NCI-H226 (cell line): ENCODE measurements at regions not wholly inside any gene's neighbourhood (a gene's known extent, or its start where the extent isn't known, plus 50 kb on each side); places are given as distances from the start of the nearest gene placed in this dataset.

Experiments used
- DNase-seq: peaks from one replicate; pipeline ENCODE4 v3.0.0-alpha.2; 2015

DNA sequence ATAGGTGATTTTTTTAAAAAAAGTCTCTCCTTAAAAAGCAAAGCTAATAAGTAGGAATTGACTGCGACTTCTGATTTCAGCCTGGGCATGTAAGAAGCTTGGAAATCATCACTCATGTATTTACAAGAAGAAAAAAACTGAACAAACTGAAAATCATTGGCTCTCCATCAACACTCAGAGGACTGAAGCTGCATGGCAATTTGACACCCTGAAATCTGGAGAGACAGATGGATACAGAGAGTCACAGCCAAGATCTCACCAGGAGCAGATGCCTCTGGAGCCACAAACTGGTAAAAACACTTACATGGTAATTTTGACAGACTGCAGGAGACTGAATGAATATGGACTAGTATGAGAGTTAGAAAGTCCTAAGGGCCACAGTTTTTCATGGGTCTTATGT, 191.2 kb upstream of the TCF21 start:
- DNase-seq: no peak

DNA sequence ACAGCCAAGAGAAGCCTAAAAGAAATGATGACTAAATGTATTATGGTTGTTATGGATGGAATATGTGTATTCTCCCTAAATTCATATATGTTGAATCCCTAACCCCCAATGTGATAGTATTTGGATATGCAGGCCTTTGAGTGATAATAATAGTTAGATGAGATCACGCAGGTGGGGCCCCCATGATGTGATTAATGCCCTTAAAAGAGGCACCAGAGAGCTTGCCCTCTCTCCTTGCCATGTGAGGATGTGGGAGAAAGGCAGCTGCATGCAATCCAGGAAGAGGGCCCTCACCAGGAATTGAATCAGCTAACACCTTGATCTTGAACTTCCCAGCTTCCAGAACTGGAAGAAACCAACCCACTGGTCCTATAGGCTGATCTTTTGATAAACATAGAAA, 190.6 kb upstream of the TCF21 start:
- no peak for DNase-seq

DNA sequence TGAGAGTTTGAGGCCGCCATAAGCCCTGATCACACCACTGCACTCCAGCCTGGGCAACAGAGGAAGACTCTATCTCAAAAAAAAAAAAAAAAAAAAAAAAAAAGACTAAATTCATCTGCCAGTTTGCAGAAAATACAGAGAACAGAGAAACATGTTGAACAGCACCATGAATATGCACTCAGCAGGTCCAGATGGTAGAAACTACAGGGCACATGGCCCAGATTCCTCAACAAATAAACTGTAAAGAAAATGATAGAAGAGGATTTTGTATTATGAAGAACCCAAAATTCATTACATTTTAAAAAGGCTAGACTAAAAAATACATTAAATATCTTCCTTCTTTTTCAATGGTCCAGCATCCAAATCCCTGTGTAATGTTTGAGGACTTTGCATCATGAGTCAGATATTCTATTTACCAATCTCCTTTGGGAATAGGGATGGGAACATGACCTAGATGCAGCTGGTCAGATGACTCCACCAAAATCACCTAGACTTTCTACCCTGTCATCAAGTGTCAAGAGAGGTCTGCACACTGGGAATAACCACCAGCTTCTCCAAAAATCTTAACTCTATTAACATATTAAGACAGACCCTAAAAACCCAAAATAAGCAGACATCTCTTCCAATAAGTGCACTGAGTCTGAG, 189.1 kb upstream of the TCF21 start:
- DNase-seq: no peak

DNA sequence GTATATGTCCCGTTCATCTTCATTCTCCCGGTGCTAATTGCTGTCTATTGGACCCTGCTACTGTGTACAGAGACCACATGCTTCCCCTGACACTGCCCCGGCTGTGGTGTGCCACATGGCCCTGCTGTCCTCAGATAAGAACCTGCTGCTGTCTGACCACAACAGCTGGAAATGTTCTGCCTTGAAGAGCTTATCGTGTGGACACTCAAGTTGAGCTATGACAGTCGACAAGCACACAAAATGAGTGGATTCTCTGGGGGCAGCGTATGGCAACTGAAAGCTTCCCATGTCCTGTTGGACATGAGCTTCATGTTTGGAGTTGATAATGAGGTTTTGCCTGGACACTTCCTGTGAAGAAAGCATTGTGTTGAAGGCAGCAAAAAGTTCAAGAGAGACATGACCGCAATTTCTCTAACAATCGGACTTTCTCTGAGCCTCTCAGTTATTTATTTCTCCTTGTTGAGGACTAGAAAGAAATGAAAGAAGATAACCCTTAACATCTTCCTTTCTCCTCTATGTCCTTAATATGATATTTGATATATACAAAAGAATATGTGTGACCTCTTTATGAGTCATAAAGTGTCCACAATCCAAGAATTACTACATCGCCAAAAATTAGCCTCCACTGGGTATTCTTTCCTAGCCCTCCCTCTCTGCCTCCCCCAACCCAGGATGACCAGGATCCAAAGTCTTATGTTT, 187.1 kb upstream of the TCF21 start:
- DNase-seq: no peak

DNA sequence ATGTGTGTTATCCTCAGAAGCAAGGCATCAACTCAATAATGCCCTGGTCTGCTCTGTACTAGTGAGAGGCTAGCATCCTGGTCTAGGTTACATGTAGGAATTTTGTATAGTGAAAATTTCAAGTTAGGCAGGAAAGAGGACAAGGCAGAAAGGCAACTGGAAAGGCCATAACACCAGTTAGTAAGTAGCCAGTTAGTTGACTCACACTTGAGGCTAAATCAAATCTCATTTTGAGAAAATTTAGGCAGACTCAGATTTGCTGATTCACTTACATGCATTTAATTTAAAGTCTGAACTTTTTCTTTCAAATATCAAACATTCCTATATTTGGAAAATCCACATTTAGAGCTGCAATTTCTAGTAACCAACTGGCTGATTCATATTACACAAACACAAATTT, 184.5 kb upstream of the TCF21 start:
- DNase-seq: no peak

DNA sequence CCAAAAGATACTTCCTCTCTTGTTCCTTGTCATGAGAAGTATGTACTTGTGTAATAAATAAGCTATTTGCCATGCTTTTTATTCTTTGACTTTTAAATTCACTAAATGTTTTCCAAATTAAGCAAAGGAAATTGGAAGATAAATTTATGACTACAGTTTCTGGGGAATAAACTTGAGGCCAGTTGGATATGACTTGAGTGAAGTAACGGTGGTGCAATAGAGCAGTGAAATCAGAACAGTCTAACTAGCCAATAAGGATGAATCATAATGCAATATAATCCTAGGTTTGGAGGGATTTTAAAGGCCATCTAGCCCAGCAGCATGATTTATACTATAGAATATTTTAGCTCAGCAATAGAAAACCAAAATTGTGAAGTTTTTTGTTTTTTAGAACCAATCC, 183.8 kb upstream of the TCF21 start:
- DNase-seq: no peak

DNA sequence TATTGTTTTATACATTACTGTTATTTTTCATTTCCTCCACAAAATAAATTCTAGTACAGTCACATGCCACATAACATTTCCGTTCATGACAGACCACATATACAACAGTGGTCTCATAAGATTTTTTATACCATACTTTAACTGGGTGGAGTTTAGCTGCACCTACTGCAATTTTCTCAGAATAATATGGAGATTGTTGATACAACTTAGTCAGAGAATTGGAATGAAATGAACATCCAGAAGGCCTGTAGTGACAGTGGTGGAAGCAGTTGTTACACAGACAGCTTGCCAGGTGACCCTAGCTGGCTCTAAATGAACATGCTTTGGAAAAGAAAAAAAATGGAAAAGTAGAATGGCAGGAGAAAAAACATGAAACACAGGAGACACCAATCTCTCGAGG, 183.2 kb upstream of the TCF21 start:
- DNase-seq: no peak

DNA sequence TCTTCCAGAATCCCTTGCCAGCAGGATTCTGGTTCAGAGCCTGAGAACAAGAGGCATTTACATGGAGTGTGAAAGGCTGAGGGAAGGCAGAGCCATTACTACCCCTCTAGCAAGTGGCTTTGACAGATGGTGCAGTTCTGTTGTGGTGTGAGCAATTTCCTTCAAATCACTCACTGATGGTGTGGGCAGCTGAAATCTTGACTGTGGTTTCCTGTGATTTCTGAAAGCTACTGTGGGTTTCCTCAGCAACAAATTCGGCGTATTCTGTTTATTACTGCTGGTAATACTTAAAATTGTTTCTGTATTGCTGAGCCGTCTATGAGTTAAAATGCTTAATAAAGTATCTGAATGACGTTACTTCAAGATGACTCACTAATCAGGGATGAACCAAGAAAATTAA, 181.5 kb upstream of the TCF21 start:
- peak; percentile 90 for DNase-seq

DNA sequence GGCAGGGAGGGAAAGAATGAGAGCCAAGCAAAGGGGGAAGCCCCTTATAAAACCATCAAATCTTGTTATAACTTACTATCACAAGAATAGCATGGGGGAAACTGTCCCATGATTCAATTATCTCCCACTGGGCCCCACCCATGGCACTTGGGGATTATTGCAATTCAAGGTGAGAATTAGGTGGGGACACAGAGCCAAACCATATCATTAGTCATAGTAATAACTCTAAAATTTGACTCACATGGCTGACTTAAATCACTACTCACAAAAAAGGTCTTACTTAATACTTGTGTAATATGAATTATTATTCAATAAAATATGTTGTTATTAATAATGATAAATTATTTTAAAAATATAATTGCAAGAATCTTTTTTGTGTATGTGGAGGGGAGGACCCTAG, 178.1 kb upstream of the TCF21 start:
- no peak for DNase-seq

DNA sequence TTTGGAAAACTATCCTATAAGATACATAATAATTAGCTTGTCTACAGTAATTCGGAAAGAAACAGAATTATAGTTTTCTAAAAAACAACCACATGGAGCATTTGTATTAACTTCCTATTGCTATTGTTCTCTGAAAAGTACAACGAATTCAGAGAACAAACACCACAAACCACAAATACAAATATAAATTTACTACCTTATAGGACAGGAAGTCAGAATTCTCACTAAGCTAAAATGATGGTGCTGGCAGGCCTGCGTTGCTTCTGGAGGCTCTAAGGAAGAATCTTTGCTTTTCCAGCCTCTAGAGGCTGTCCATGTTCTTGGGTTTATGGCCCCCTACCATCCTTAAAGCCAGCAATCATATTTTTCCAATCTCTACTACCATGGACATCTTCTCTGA, 173.6 kb upstream of the TCF21 start:
- no peak for DNase-seq

DNA sequence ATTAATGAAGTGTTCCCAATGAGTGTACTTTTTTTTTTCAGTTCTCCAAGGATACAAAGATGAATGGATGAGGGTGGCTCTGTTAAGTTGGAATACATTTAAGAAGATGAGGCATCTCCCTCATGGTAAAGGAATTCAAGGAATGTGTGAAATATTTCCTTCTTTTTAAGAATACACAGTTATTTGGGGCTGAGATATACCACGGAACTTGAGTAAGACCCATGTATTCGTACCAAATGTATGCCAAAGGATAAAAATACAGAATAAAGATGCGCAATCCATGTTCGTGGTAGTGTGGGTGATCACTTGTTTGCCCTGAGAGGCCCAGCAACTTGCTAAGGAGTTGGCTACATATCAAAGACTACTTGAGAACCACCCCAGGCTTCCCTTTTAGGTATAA, 164.2 kb upstream of the TCF21 start:
- peak; percentile 76 for DNase-seq

DNA sequence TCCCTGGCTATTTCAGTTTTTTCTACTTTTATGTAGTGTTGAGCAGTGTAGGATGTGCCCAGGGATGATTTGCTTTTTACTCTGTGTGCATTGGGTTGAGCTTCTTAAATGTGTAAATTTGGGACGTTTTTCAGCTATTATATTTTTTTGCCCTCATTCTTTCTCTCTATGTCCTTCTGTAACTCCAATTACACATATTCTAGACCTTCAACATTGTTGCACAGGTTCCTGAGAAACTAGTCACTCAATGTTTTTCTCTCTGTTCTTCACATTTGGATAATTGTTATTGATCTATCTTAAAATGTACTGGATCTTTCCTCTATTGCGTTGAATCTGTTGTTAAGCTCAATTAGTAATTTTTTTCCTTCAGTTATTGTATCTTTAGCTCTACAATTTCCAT, 162.7 kb upstream of the TCF21 start:
- no peak for DNase-seq

DNA sequence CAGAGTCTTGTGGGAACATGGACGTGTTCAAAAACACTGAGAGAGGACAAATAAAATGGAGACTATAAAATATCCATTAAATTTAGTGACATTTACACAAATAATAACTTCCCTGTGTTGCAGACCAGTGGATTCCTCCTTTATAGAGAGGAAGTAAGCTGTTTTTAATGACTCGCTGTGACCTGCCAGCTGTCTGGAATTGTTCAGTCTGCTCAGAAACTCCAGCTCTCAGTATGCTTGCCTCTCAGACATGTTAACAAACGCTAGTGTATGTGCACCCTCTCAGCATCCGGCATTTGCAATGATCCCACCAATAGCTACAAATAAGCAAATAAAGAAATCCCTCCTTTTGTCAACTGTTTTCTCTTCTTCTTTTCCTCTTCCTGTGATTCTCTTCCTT, 158.0 kb upstream of the TCF21 start:
- DNase-seq: no peak

DNA sequence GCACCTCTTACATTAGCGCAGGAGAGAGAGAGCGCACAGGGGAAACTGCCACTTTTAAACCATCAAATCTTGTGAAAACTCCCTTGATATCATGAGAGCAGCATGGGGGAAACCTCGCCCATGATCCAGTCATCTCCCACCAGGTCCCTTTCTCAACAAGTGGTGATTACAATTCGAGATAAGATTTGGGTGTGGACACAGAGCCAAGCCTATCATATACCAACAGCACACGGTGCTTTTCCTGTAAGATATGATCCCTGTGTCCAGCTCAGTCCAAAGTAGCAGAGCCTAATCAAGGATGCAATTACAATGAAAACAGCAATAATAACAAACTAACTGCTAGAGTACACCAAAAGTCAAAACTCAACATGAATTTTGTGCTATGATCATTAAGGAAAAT, 148.7 kb upstream of the TCF21 start:
- no peak for DNase-seq

DNA sequence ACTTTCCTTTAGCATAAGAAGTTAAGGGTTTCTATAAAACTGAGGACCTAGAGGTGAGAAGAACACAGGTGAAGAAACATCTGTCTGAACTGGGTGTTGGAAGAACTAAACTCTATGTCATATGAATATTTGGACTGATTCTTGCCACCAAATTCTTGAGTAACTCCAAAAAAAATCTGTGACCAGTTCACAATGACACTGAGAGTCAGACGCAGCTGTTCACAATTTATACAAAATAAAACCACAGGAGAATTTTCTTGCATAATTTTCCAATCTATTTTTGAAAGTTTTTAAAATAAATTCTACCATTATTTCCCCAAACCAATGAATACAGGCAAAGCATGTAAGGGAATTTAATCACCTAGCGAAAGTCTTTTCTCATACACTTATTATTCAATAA, 148.1 kb upstream of the TCF21 start:
- no peak for DNase-seq

DNA sequence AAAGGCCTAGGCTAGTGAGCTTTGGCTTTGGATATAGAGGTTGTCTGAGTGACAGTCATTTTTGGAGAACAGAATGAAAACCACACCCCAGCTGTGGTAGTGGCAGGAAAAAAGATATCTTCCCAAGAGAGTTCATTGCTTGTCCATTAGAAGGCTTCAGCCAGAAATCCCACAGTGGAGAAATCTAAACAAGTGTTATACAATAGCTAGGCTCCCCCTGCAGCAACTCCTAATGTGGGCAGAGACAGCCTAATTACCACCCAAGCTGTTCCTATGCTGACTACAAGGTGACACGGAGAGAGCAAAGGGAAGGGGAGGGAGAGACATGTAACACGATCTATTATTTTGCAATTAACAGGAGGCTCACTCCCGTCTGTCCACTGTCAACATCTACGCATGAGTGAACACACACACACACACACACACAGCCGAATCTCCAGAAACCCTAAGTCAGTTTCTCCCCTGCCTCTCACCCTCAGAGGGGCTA, 147.5 kb upstream of the TCF21 start:
- no peak for DNase-seq

DNA sequence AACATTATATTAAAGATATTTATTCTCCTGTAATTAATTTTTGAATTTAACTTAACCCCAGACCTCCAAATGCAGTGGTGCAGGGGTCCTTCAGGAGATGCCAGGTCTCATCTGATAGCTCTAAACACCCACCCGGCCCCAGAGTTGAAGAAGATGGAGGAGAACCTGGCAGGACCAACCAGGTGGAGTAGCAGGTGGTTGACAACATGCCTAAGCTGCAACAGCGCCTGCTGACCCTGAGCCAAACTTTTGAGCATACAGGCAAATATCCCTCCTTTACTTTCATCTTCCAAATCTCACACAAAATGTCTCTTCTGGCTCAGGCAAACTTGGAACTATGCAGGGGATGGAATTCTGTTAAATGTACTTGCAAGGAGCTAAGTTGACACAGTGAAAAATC, 145.3 kb upstream of the TCF21 start:
- no peak for DNase-seq

DNA sequence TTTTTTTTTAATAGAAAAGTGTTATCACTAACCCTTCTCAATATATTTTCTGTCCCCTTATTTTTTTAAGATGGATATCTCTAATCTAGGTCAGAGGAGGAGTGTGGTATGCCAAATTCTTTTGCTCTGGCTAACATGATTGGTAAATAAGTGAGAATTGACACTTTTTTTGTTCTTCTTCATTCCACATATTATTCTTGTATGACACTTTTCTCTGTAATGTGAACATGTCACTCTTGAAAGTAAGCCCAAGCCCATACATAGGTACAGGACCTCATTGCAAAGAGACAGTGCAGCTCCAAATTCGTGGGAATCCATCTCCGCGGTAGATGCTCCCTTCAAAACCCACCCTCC, 142.5 kb upstream of the TCF21 start:
- no peak for DNase-seq

DNA sequence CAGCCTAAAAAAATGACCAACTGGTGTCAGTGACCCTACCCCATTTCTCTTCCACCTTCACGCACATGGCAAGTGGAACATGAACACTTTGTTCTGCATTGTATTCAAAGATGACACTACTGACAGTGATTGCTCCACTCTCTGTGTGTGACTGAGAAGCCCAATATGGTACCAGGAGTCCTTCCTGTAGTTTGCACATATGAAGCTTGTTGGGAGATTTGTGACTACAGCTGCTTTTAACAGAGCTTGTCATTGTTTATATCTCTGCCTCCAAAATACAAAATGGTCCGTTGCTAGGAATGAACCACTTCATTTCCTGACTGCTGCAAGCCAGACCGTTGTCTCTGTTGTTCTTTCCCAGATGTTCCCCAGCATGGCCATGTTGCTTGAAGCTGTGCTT, 140.3 kb upstream of the TCF21 start:
- DNase-seq: no peak

DNA sequence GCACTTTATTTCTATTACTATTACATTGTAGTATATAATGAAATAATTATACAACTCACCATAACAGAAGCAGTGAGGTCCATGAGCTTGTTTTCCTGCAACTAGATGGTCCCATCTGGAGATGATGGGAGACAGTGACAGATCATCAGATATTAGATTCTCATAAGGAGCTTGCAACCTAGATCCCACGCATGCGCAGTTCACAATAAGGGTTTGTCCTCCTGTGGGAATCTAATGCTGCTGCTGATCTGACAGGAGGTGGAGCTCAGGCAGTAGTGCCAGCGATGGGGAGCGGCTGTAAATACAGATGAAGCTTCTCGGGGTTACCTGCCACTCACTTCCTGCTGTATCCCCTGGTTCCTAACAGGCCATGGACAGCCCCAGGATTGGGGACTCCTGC, 139.5 kb upstream of the TCF21 start:
- DNase-seq: no peak

DNA sequence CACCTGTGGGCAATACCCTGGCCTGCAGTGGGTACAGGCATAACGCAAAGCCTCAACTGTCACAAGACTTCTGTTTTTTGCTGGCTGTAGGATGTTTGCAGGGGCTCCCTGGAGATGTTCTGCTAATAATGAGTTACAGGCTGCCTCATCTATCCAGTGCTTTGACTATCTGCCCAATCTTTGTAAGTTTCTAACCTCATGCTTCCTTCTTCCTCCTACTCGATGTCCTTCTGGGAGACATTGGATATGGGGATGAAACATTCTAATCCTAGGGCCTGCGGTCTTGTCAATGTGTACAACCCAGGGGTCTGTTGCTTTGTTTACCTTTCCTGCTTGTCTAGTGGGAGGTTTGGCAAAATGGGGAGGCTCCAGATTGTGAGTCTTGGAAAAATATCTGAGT, 136.8 kb upstream of the TCF21 start:
- no peak for DNase-seq

DNA sequence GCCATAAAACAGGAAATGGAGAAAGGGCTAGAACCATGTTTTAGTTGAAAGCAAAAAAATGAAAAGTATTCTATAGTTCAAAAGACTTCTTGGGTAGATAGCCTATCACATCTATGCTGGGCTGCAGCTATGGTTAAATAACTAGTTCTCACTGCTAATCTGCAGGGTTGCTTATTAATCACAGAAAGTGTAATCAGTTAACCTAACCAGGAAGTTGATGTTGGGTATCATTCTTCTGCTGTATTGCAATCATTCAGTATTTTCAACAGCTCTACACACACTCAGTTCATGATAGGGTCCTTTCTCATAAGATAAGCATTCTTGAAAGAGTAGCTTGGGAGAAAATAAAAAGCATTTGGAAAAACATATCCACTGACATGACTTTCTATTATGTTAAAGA, 135.2 kb upstream of the TCF21 start:
- DNase-seq: no peak

DNA sequence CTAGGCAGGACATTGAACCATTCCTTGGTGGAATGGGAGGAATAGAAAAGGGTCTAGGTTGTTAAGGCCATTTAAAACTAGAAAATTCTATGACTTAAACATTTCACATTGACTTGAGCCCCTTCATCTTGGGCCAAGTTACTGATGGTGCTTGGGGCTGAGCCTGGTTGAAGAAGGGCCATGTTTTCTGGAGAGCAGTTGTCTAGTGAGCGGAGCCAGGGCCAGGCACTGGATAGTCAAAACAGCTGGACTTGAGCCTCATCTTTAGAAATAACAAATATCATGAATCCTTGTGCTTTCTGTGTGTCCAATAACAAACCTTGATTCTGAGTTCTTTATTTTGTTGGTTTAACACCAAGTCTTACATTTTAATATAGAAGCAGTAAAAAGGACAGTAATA, 134.6 kb upstream of the TCF21 start:
- DNase-seq: no peak

DNA sequence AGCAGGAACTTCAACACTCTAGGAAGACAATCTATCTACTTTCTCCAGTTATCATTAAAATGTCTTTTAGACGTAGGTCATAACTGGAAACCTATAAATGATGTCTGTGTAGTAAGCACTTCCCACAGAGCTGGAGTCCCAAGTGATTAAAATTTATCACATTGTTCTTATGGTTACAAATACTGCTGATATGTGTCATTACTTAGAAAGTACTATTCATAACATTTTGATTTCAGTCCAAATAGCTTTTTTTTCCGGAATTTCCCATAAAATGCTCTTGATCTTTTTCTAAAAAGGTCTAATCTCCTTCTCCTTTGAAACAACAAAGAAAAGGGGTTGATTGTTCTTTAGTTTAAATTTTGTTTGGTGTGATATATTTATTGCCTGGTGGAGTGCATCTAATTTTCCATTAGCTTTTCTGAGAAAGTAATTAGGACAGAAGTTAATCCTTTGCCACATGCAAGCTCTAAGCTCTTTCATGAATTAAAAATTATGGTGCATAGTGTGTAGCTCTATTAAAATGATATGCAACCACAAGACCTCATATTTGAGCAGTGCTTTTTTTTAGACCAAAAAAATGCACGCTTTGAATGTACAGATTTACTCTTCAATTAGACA, 132.7 kb upstream of the TCF21 start:
- DNase-seq: no peak

DNA sequence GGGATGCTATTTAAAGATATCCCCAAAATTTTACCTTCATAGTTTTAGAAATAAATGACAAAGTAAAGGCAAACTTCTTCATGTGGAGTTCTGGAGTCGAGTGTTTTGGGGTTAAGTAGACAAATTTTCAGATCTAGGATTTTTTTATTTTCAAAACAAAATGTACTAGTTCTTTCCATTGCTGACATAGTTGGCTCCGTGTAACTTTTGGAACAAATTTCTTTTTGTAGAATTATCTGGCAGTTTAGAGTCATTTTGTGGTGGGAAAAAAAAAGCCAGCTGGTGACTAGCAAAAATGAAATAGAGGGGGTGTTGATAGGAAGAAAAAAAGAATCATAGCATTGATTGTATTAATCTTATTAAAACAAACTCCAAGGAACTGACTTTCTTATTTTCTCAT, 131.6 kb upstream of the TCF21 start:
- no peak for DNase-seq
